Heart left ventricle (tissue), 13 donors: ENCODE measurements at regions not wholly inside any gene's neighbourhood (a gene's known extent, or its start where the extent isn't known, plus 50 kb on each side); places are given as distances from the start of the nearest gene placed in this dataset.

Experiments
- POLR2A ChIP-seq, 2 donors: fragments of 450-650 bp; IDR thresholded peaks; one replicate each; pipeline ENCODE4 v1.6.1; 2017; ENCODE audit warnings: antibody characterized with exemption in 2 of 2, mild to moderate bottlenecking in 2 of 2, moderate library complexity in 2 of 2
- TF ChIP-seq, protein P1 (sequence below), 12 donors: fragments of 200-600 bp; sonication (generic) in 4 of 12; IDR thresholded peaks; one replicate each; pipeline versions ENCODE4 v1.5.0 to v1.8.0; 2018 to 2022; ENCODE audit warnings: antibody characterized with exemption in 12 of 12, mild to moderate bottlenecking in 5 of 12
- donor health status: ischemic (EF 13 %, LVEDD 7.1; RV severe dilation, severe dysfunction).
- donor health status: DM: no; HTN: yes; CAD: no.
- donor health status: DM: no; HTN: no; CAD: no.
- donor health status: ischemic (EF 25% LVEDD 6.9; RV normal size, moderate dysfunction).
- donor health status: ischemic (EF 25% LVEDD 5.7; RV mildly dilated, moderate dysfunction).
- donor health status: ischemic (EF 35%, LVEDD 5.7; RV mildly dilated, moderate dysfunction).
- donor health status: nonischemic (EF 11% LVEDD 7.7; RV severe dilation, severe dysfunction).
- donor health status: DM: yes; HTN: yes; CAD: no.
- donor health status: PGD.
- donor health status: ischemic (EF 29% LVEDD 5.4; RV normal size, mild dysfunction).
- donor health status: nonischemic (EF 23%, LVEDD 6.1; RV moderate dilation, normal function).

GRCh38 chr18:76571689-76572088, 76.6 kb upstream of the ZNF516 start:
- TF ChIP-seq, protein P1, sequence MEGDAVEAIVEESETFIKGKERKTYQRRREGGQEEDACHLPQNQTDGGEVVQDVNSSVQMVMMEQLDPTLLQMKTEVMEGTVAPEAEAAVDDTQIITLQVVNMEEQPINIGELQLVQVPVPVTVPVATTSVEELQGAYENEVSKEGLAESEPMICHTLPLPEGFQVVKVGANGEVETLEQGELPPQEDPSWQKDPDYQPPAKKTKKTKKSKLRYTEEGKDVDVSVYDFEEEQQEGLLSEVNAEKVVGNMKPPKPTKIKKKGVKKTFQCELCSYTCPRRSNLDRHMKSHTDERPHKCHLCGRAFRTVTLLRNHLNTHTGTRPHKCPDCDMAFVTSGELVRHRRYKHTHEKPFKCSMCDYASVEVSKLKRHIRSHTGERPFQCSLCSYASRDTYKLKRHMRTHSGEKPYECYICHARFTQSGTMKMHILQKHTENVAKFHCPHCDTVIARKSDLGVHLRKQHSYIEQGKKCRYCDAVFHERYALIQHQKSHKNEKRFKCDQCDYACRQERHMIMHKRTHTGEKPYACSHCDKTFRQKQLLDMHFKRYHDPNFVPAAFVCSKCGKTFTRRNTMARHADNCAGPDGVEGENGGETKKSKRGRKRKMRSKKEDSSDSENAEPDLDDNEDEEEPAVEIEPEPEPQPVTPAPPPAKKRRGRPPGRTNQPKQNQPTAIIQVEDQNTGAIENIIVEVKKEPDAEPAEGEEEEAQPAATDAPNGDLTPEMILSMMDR (IDR thresholded peaks at IDR 0.05), result no peak
- TF ChIP-seq POLR2A (IDR thresholded peaks at IDR 0.05), result no peak
